ENCODE measurements at regions not wholly inside any gene's neighbourhood (a gene's known extent, or its start where the extent isn't known, plus 50 kb on each side); places are given as distances from the start of the nearest gene placed in this dataset.

GRCh38 chr11:110777775-110778174 lies 65.5 kb upstream of the ARHGAP20 start (continued):
- no peak for TF ChIP-seq ZBTB33 (IDR thresholded peaks at IDR 0.05; ENCODE audit: extremely low read depth, insufficient replicate concordance, low read length)
- no peak for TF ChIP-seq POLR2A (IDR thresholded peaks at IDR 0.05; ENCODE audit: borderline replicate concordance, extremely low read depth, insufficient read depth, insufficient read length)
- TF ChIP-seq CBX3 (IDR thresholded peaks at IDR 0.05; ENCODE audit: low read depth), result no peak
- no peak for TF ChIP-seq EZH2phosphoT487 (IDR thresholded peaks at IDR 0.05; ENCODE audit: borderline replicate concordance)
- TF ChIP-seq SRF (IDR thresholded peaks at IDR 0.05; ENCODE audit: low read depth), result no peak
- no peak for TF ChIP-seq ELF1 (IDR thresholded peaks at IDR 0.05; ENCODE audit: borderline replicate concordance, low read depth)
- no peak for TF ChIP-seq ZFX (IDR thresholded peaks at IDR 0.05)
- TF ChIP-seq EGR1 (IDR thresholded peaks at IDR 0.05; ENCODE audit: low read depth), result no peak

DNA sequence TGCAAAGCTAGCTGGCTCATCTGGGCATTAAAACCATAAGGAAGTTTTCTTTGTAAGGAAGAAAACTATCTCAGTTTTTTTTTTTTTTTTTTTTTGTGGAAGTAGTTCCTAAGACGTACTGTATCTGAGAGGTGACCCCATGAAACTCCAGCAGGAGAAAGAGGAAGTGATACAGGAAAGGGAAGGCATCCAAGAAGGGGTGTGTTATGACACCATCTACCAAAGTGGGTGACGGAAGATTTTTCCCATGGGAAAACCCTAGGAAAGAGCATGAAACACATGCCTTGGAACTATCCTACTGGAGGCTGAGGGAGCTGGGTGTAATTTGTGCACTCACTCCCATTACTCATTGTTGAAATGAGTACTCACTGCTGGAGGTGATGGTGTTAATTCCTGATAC lies 63.8 kb upstream of the ARHGAP20 start:
- ChIA-PET POLR2A (no interaction called here), CTCF (no interaction called here), RAD21 (ENCODE audit: low non-redundant PET in 1 of 2, low total read pairs in 2 of 2, uncharacterized antibody in 2 of 2, unreplicated experiment in 2 of 2) (no interaction called here)
- ATAC-seq, result no peak
- Histone ChIP-seq H3K27me3 (ENCODE audit: insufficient read depth, low read length) (no peaks in the 10 kb centered on the region; the same call in 1 of the 2 replicates), H2AFZ (ENCODE audit: low read depth, low read length, poor library complexity, severe bottlenecking) (no peak overlapping the region), H3K79me2 (ENCODE audit: insufficient read depth, low read length) (no peaks in the 10 kb centered on the region), H3K4me2 (ENCODE audit: low read length) (no peak overlapping the region), H3K4me1 (ENCODE audit: control insufficient read depth in 1 of 2, insufficient read depth in 2 of 2, low read length in 2 of 2) (no peaks in the 10 kb centered on the region), H3K27ac (ENCODE audit: low read depth, low read length) (no peak overlapping the region), H3K9me2 (ENCODE audit: insufficient read depth) (no peaks in the 10 kb centered on the region), H3K9ac (ENCODE audit: low read length) (no peak overlapping the region), H3K9me3 (ENCODE audit: control insufficient read depth in 1 of 2, insufficient read depth in 1 of 2, low read depth in 1 of 2, low read length in 2 of 2) (no peaks in the 10 kb centered on the region), H3K36me3 (ENCODE audit: control insufficient read depth in 1 of 2, insufficient read depth in 2 of 2, low read length in 2 of 2) (no peaks in the 10 kb centered on the region), H4K20me1 (ENCODE audit: insufficient read depth) (no peaks in the 10 kb centered on the region), H3K4me3 (replicated peaks in 1 of 2; ENCODE audit: low read depth in 1 of 2, low read length in 2 of 2) (no peak overlapping the region)
- no TSS peak for BruUV-seq (replicated peaks)
- no peak for TF ChIP-seq YY1 (IDR thresholded peaks at IDR 0.05; ENCODE audit: extremely low read depth, insufficient replicate concordance, low read depth, low read length)
- DNase-seq (ENCODE audit: low read depth, low spot score), result no peak
- intact Hi-C loops (cut with micrococcal nuclease), result no loop called here
